Esophagus squamous epithelium (tissue), 5 donors: ENCODE measurements at regions not wholly inside any gene's neighbourhood (a gene's known extent, or its start where the extent isn't known, plus 50 kb on each side); places are given as distances from the start of the nearest gene placed in this dataset.
A peak's percentile ranks its signal among the peaks of the same experiment; 100 is the strongest.

Experiments
- DNase-seq: peaks from one replicate; lab custom pipeline; 2025; lab: John Stamatoyannopoulos, UW
- H3K27ac ChIP-seq, 4 donors: fragments of 200-600 bp; sonication (generic); one replicate each; pipeline ENCODE4 v1.5.1; 2016 to 2019; ENCODE audit warnings: mild to moderate bottlenecking in 1 of 4
- H3K27me3 ChIP-seq, 4 donors: fragments of 200-600 bp; sonication (generic); 1 replicate in 3 of 4; 2 replicates in 1 of 4; pipeline versions ENCODE4 v1.5.1 to v1.6.0; 2017 to 2021; ENCODE audit warnings: antibody characterized with exemption in 1 of 4
- H3K36me3 ChIP-seq, 3 donors: fragments of 200-600 bp; sonication (generic); one replicate each; pipeline ENCODE4 v1.5.1; 2016 to 2019
- H3K4me1 ChIP-seq, 3 donors: fragments of 200-600 bp; sonication (generic); one replicate each; pipeline ENCODE4 v1.5.1; 2017 to 2019
- H3K4me3 ChIP-seq, 4 donors: fragments of 200-600 bp; sonication (generic); 1 replicate in 3 of 4; 2 replicates in 1 of 4; pipeline ENCODE4 v1.5.1; 2016 to 2019; ENCODE audit warnings: mild to moderate bottlenecking in 2 of 4, moderate library complexity in 1 of 4
- H3K9me3 ChIP-seq, 3 donors: fragments of 200-600 bp; sonication (generic); one replicate each; pipeline ENCODE4 v1.5.1; 2016 to 2019
- CTCF ChIP-seq, 6 experiments: fragments of 450-650 bp in 4 of 6; fragments of 200-600 bp in 2 of 6; sonication (generic) in 2 of 6; IDR thresholded peaks; one replicate each; pipeline ENCODE4 v1.5.1; 2016 to 2019; ENCODE audit warnings: antibody characterized with exemption in 6 of 6, mild to moderate bottlenecking in 4 of 6, moderate library complexity in 4 of 6
- POLR2A ChIP-seq, 4 donors: fragments of 450-650 bp; IDR thresholded peaks; one replicate each; pipeline ENCODE4 v1.6.1; 2017; ENCODE audit warnings: antibody characterized with exemption in 4 of 4, mild to moderate bottlenecking in 4 of 4, moderate library complexity in 3 of 4
- WGBS, 2 donors: methylation state at CpG; one replicate each; pipeline ENCODE4 v1.1.5; 2018; 5-methylcytosine and 5-hydroxymethylcytosine counted together
- intact Hi-C: fragments of 100-400 bp; cut with DNase I; formaldehyde crosslinking; loops from one replicate; pipeline ENCODE4 v1.15.0; 2022
- donor health status: DM: yes; HTN: yes; CAD: no.

- Histone ChIP-seq H3K4me1 (peaks cover 0 to 5% (median 0%) of the 10 kb centered on the region in 3 donors), H3K4me3 (no peak overlapping the region), H3K27me3 (no peaks in the 10 kb centered on the region), H3K27ac (no peak overlapping the region), H3K36me3 (no peaks in the 10 kb centered on the region), H3K9me3 (no peaks in the 10 kb centered on the region)
- no peak for DNase-seq
- TF ChIP-seq CTCF (IDR thresholded peaks at IDR 0.05) = no peak
- no peak for TF ChIP-seq POLR2A (IDR thresholded peaks at IDR 0.05)
- intact Hi-C loops = no loop called here
- WGBS, 2 donors = 63 to 86% methylated on average over 4 to 10 of the region's 10 CpGs
These were observed 360.5 kb downstream of the IRX2 start for GRCh38 chr5:2391021-2391420.

GRCh38 chr5:2388571-2388970, 362.9 kb downstream of the IRX2 start:
- Histone ChIP-seq H3K27me3 (no peaks in the 10 kb centered on the region), H3K9me3 (no peaks in the 10 kb centered on the region), H3K4me1 (peaks cover 0 to 5% (median 0%) of the 10 kb centered on the region in 3 donors), H3K36me3 (no peaks in the 10 kb centered on the region), H3K27ac (no peak overlapping the region), H3K4me3 (no peak overlapping the region)
- intact Hi-C loops = no loop called here
- 73% methylated on average over 2 of the region's 2 CpGs for WGBS, 2 donors
- no peak for TF ChIP-seq POLR2A (IDR thresholded peaks at IDR 0.05)
- TF ChIP-seq CTCF (IDR thresholded peaks at IDR 0.05) = no peak
- no peak for DNase-seq

- Histone ChIP-seq H3K4me1 (peaks cover 0 to 5% (median 0%) of the 10 kb centered on the region in 3 donors), H3K27me3 (no peaks in the 10 kb centered on the region), H3K4me3 (peak overlapping the region in 2 of 4 donors; percentile 6 to 30), H3K36me3 (no peaks in the 10 kb centered on the region), H3K9me3 (no peaks in the 10 kb centered on the region), H3K27ac (peak overlapping the region in 2 of 4 donors; percentile 5 to 36)
- DNase-seq = no peak
- TF ChIP-seq CTCF (IDR thresholded peaks at IDR 0.05) (no peak), POLR2A (IDR thresholded peaks at IDR 0.05) (no peak)
- intact Hi-C loops = no loop called here
- 57 to 59% methylated on average over 11 to 24 of the region's 29 CpGs for WGBS, 2 donors
These were observed 363.7 kb downstream of the IRX2 start for GRCh38 chr5:2387634-2388325.

GRCh38 chr5:2387250-2387633, 364.2 kb downstream of the IRX2 start:
- Histone ChIP-seq H3K36me3 (no peaks in the 10 kb centered on the region), H3K4me3 (no peak overlapping the region), H3K4me1 (peaks cover 0 to 5% (median 0%) of the 10 kb centered on the region in 3 donors), H3K9me3 (no peaks in the 10 kb centered on the region), H3K27ac (no peak overlapping the region), H3K27me3 (no peaks in the 10 kb centered on the region)
- 63 to 67% methylated on average over 10 of the region's 11 CpGs for WGBS, 2 donors
- TF ChIP-seq CTCF (IDR thresholded peaks at IDR 0.05) (no peak), POLR2A (IDR thresholded peaks at IDR 0.05) (no peak)
- no peak for DNase-seq
- intact Hi-C loops = no loop called here

- Histone ChIP-seq H3K4me1 (peaks cover 0 to 5% (median 0%) of the 10 kb centered on the region in 3 donors), H3K36me3 (no peaks in the 10 kb centered on the region), H3K4me3 (no peak overlapping the region), H3K27ac (no peak overlapping the region), H3K9me3 (no peaks in the 10 kb centered on the region), H3K27me3 (no peaks in the 10 kb centered on the region)
- no peak for DNase-seq
- 61 to 72% methylated on average over 3 of the region's 3 CpGs for WGBS, 2 donors
- no peak for TF ChIP-seq POLR2A (IDR thresholded peaks at IDR 0.05)
- no peak for TF ChIP-seq CTCF (IDR thresholded peaks at IDR 0.05)
- intact Hi-C loops = no loop called here
These were observed 365.7 kb downstream of the IRX2 start for GRCh38 chr5:2385818-2386217.
